ENCODE measurements at regions not wholly inside any gene's neighbourhood (a gene's known extent, or its start where the extent isn't known, plus 50 kb on each side); places are given as distances from the start of the nearest gene placed in this dataset.

GRCh38 chr4:11178433-11178832, 250.3 kb downstream of the HS3ST1 start:
- H3K36me3 Mint-ChIP-seq (ENCODE audit: low read depth): peaks cover 7% of the 10 kb centered on the region
- no peaks in the 10 kb centered on the region for H3K9me3 ChIP-seq (ENCODE audit: control insufficient read depth, low read length)
- no peak overlapping the region for H3K27ac Mint-ChIP-seq
- WGBS, 2 experiments (ENCODE audit: insufficient coverage in 1 of 2, insufficient read length in 1 of 2): 86% methylated on average over 2 of the region's 5 CpGs; no CpG with 5 or more reads in 1 of the 2 experiments
- peaks cover 7% of the 10 kb centered on the region for H3K9me3 Mint-ChIP-seq
- H3K27me3 Mint-ChIP-seq (ENCODE audit: insufficient read depth): no peaks in the 10 kb centered on the region
- no peaks in the 10 kb centered on the region for H3K27me3 ChIP-seq (ENCODE audit: control insufficient read depth, insufficient read depth, low read length, poor library complexity, severe bottlenecking)
- H3K4me1 Mint-ChIP-seq: peaks cover 2% of the 10 kb centered on the region
- H3K4me1 ChIP-seq (ENCODE audit: control insufficient read depth, insufficient read depth, low read length): no peaks in the 10 kb centered on the region
- H3K4me3 Mint-ChIP-seq: no peak overlapping the region
- no peaks in the 10 kb centered on the region for H3K36me3 ChIP-seq (ENCODE audit: control insufficient read depth, insufficient read depth, low read length)
- no peak overlapping the region for H3K4me3 ChIP-seq (ENCODE audit: low read length)
- H3K9ac ChIP-seq (ENCODE audit: extremely low read depth, low read length, poor library complexity, severe bottlenecking): no peak overlapping the region
- no peak for TF ChIP-seq CTCF (conservative IDR thresholded peaks at IDR 0.05)
- no peak for DNase-seq
- H3K27ac ChIP-seq (ENCODE audit: low read depth, low read length): no peak overlapping the region

DNA sequence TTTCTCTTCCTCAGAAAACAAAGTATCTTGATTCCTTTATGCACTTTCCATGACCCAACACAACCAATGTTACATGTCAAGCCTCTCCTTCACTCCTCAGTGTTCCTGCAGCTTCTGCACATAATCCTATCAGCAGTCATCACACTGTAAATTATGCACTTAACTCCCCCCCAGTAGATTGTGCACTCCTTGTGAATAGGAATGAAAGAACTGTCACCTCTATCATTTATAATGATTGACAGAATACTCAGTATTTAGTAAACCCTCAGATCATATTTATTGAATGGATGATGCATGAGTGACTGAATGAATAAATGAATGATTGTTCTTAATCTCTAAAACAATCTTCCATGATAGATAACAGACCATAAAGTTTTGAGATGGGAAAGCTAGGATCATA, 253.3 kb downstream of the HS3ST1 start:
- H3K27me3 ChIP-seq (ENCODE audit: control insufficient read depth, insufficient read depth, low read length, poor library complexity, severe bottlenecking): no peaks in the 10 kb centered on the region
- H3K27ac Mint-ChIP-seq: no peak overlapping the region
- no peaks in the 10 kb centered on the region for H3K27me3 Mint-ChIP-seq (ENCODE audit: insufficient read depth)
- H3K9ac ChIP-seq (ENCODE audit: extremely low read depth, low read length, poor library complexity, severe bottlenecking): no peak overlapping the region
- peaks cover 2% of the 10 kb centered on the region for H3K4me1 Mint-ChIP-seq
- no peaks in the 10 kb centered on the region for H3K36me3 ChIP-seq (ENCODE audit: control insufficient read depth, insufficient read depth, low read length)
- DNase-seq: no peak
- TF ChIP-seq CTCF (conservative IDR thresholded peaks at IDR 0.05): no peak
- peaks cover 7% of the 10 kb centered on the region for H3K9me3 Mint-ChIP-seq
- no peaks in the 10 kb centered on the region for H3K4me1 ChIP-seq (ENCODE audit: control insufficient read depth, insufficient read depth, low read length)
- H3K36me3 Mint-ChIP-seq (ENCODE audit: low read depth): peaks cover 13% of the 10 kb centered on the region
- H3K4me3 Mint-ChIP-seq: no peak overlapping the region
- no peak overlapping the region for H3K4me3 ChIP-seq (ENCODE audit: low read length)
- no peak overlapping the region for H3K27ac ChIP-seq (ENCODE audit: low read depth, low read length)
- no peaks in the 10 kb centered on the region for H3K9me3 ChIP-seq (ENCODE audit: control insufficient read depth, low read length)

- H3K4me1 Mint-ChIP-seq: peaks cover 6% of the 10 kb centered on the region
These were observed 262.1 kb downstream of the HS3ST1 start for GRCh38 chr4:11166606-11167005.

More at GRCh38 chr4:11166606-11167005, 262.1 kb downstream of the HS3ST1 start:
- Histone ChIP-seq H3K9me3 (ENCODE audit: control insufficient read depth, low read length) (peaks cover 11% of the 10 kb centered on the region), H3K9ac (ENCODE audit: extremely low read depth, low read length, poor library complexity, severe bottlenecking) (no peak overlapping the region), H3K4me1 (ENCODE audit: control insufficient read depth, insufficient read depth, low read length) (no peaks in the 10 kb centered on the region), H3K36me3 (ENCODE audit: control insufficient read depth, insufficient read depth, low read length) (no peaks in the 10 kb centered on the region), H3K27ac (ENCODE audit: low read depth, low read length) (no peak overlapping the region), H3K27me3 (ENCODE audit: control insufficient read depth, insufficient read depth, low read length, poor library complexity, severe bottlenecking) (no peaks in the 10 kb centered on the region), H3K4me3 (ENCODE audit: low read length) (no peak overlapping the region)
- peaks cover 9% of the 10 kb centered on the region for H3K9me3 Mint-ChIP-seq
- no peak for TF ChIP-seq CTCF (conservative IDR thresholded peaks at IDR 0.05)
- no peak overlapping the region for H3K4me3 Mint-ChIP-seq
- no peak overlapping the region for H3K27ac Mint-ChIP-seq
- H3K36me3 Mint-ChIP-seq (ENCODE audit: low read depth): peaks cover 14% of the 10 kb centered on the region
- no peaks in the 10 kb centered on the region for H3K27me3 Mint-ChIP-seq (ENCODE audit: insufficient read depth)
- no peak for DNase-seq
